OCI-LY1 (cell line): ENCODE measurements at regions not wholly inside any gene's neighbourhood (a gene's known extent, or its start where the extent isn't known, plus 50 kb on each side); places are given as distances from the start of the nearest gene placed in this dataset.

Source experiments
- H2AFZ ChIP-seq: fragments of 200-600 bp; sonication (generic), shearing (Covaris generic); 2 replicates; pipeline ENCODE4 v1.6.0; 2014; ENCODE audit warnings: antibody characterized with exemption, mild to moderate bottlenecking, low read length
- H3F3A ChIP-seq: fragments of 200-600 bp; sonication (generic), shearing (Covaris generic); 2 replicates; pipeline ENCODE4 v1.6.0; 2014; ENCODE audit warnings: mild to moderate bottlenecking, antibody characterized with exemption, low read length, moderate library complexity; ENCODE audit not compliant: insufficient read depth
- H3K27ac ChIP-seq: fragments of 200-600 bp; sonication (generic); 2 replicates; pipeline ENCODE4 v1.5.1; 2014; ENCODE audit warnings: low read length, mixed run types, mild to moderate bottlenecking, low read depth; ENCODE audit not compliant: poor library complexity, severe bottlenecking
- H3K27me3 ChIP-seq: fragments of 200-600 bp; sonication (generic); 2 replicates; pipeline ENCODE4 v1.6.0; 2014; ENCODE audit warnings: antibody characterized with exemption, mild to moderate bottlenecking, low read length, moderate library complexity; ENCODE audit not compliant: insufficient read depth
- H3K36me3 ChIP-seq: fragments of 200-600 bp; sonication (generic); 2 replicates; pipeline ENCODE4 v1.6.1; 2014; ENCODE audit warnings: mild to moderate bottlenecking, antibody characterized with exemption, low read length, moderate library complexity, mixed read lengths; ENCODE audit not compliant: insufficient read depth
- H3K4me1 ChIP-seq: fragments of 200-600 bp; sonication (generic); 2 replicates; pipeline ENCODE4 v1.5.1; 2014; ENCODE audit warnings: mild to moderate bottlenecking, low read length, moderate library complexity; ENCODE audit not compliant: insufficient read depth, severe bottlenecking
- H3K4me2 ChIP-seq: fragments of 200-600 bp; sonication (generic), shearing (Covaris generic); 2 replicates; pipeline ENCODE4 v1.6.1; 2014; ENCODE audit warnings: low read length
- H3K4me3 ChIP-seq: fragments of 200-600 bp; sonication (generic); 2 replicates; pipeline ENCODE4 v1.5.1; 2014; ENCODE audit warnings: low read length, low read depth, mild to moderate bottlenecking, mixed read lengths; ENCODE audit not compliant: poor library complexity, severe bottlenecking
- H3K79me2 ChIP-seq: fragments of 200-600 bp; shearing (Covaris generic); 2 replicates; pipeline ENCODE4 v1.6.1; 2016; ENCODE audit warnings: mixed run types, low read length, mixed read lengths; ENCODE audit not compliant: insufficient read depth
- H3K9ac ChIP-seq: fragments of 200-600 bp; sonication (generic), shearing (Covaris generic); 2 replicates; pipeline ENCODE4 v1.6.1; 2014; ENCODE audit warnings: mild to moderate bottlenecking, low read length, mixed read lengths
- H3K9me2 ChIP-seq: fragments of 200-600 bp; sonication (generic), shearing (Covaris generic); 2 replicates; pipeline ENCODE4 v1.6.1; 2014; ENCODE audit warnings: low read depth, mild to moderate bottlenecking, low read length, mixed read lengths
- H3K9me3 ChIP-seq: fragments of 200-600 bp; shearing (Covaris generic); 2 replicates; pipeline ENCODE4 v1.6.1; 2014; ENCODE audit warnings: low read length, mixed read lengths
- H4K20me1 ChIP-seq: fragments of 200-600 bp; sonication (generic), shearing (Covaris generic); 2 replicates; pipeline ENCODE4 v1.6.0; 2016; ENCODE audit warnings: mild to moderate bottlenecking, low read length; ENCODE audit not compliant: insufficient read depth
- EZH2 ChIP-seq: fragments of 200-600 bp; sonication (generic), shearing (Covaris generic); IDR thresholded peaks from 2 replicates; pipeline ENCODE4 v1.8.0; 2017; ENCODE audit warnings: borderline replicate concordance, mixed run types, mild to moderate bottlenecking, antibody characterized with exemption, low read length, moderate library complexity, mixed read lengths
- TF ChIP-seq, protein P1 (sequence below): fragments of 200-600 bp; sonication (generic), shearing (Covaris generic); IDR thresholded peaks from 2 replicates; pipeline ENCODE4 v1.5.1; 2017; ENCODE audit warnings: mild to moderate bottlenecking, antibody characterized with exemption, low read length, moderate library complexity, mixed read lengths

DNA sequence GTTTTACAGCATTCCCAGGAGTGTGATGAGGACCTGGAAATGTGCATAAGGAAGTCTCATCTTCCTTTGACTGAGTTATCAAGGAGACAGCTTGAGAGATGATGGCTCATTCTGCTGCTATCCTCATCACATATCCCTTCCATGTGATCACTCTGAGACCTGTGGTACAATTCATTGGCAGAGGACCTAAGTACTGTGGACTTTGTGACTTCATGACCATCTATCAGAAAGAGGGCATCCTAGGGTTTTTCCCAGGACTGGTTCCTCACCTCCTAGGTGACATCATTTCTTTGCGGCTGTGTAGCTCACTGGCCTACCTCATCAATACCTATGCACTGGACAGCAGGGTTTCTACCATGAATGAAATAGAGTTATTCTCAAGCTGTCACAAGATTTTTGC, 172.1 kb upstream of the PLEKHG7 start:
- H3K4me2 ChIP-seq: no peak overlapping the region
- no peaks in the 10 kb centered on the region for H3K36me3 ChIP-seq
- no peaks in the 10 kb centered on the region for H3K9me2 ChIP-seq
- H3K4me3 ChIP-seq: no peak overlapping the region
- no peaks in the 10 kb centered on the region for H3K27me3 ChIP-seq
- H2AFZ ChIP-seq: no peak overlapping the region
- no peaks in the 10 kb centered on the region for H3K79me2 ChIP-seq
- no peak overlapping the region for H3K9ac ChIP-seq
- 0 out of 2 replicates have a peak, but pooled peaks cover 4% of the 10 kb centered on the region for H3F3A ChIP-seq
- H3K27ac ChIP-seq: no peak overlapping the region
- no peaks in the 10 kb centered on the region for H3K4me1 ChIP-seq
- TF ChIP-seq, protein P1, sequence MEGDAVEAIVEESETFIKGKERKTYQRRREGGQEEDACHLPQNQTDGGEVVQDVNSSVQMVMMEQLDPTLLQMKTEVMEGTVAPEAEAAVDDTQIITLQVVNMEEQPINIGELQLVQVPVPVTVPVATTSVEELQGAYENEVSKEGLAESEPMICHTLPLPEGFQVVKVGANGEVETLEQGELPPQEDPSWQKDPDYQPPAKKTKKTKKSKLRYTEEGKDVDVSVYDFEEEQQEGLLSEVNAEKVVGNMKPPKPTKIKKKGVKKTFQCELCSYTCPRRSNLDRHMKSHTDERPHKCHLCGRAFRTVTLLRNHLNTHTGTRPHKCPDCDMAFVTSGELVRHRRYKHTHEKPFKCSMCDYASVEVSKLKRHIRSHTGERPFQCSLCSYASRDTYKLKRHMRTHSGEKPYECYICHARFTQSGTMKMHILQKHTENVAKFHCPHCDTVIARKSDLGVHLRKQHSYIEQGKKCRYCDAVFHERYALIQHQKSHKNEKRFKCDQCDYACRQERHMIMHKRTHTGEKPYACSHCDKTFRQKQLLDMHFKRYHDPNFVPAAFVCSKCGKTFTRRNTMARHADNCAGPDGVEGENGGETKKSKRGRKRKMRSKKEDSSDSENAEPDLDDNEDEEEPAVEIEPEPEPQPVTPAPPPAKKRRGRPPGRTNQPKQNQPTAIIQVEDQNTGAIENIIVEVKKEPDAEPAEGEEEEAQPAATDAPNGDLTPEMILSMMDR: no peak
- no peak for TF ChIP-seq EZH2
- H3K9me3 ChIP-seq: no peaks in the 10 kb centered on the region; the same call in 1 of the 2 replicates
- H4K20me1 ChIP-seq: no peaks in the 10 kb centered on the region

- H3K4me2 ChIP-seq: no peak overlapping the region
- TF ChIP-seq, protein P1: no peak
- TF ChIP-seq EZH2: no peak
- H3K27me3 ChIP-seq: no peaks in the 10 kb centered on the region
- H4K20me1 ChIP-seq: no peaks in the 10 kb centered on the region
- no peak overlapping the region for H3K27ac ChIP-seq
- 0 out of 2 replicates have a peak, but pooled peaks cover 4% of the 10 kb centered on the region for H3F3A ChIP-seq
- H3K9ac ChIP-seq: no peak overlapping the region
- no peak overlapping the region for H3K4me3 ChIP-seq
- no peaks in the 10 kb centered on the region for H3K79me2 ChIP-seq
- H2AFZ ChIP-seq: no peak overlapping the region
- H3K9me3 ChIP-seq: no peaks in the 10 kb centered on the region; the same call in 1 of the 2 replicates
- no peaks in the 10 kb centered on the region for H3K4me1 ChIP-seq
- no peaks in the 10 kb centered on the region for H3K9me2 ChIP-seq
- no peaks in the 10 kb centered on the region for H3K36me3 ChIP-seq
Measured at GRCh38 chr12:92529944-92530343, 172.8 kb upstream of the PLEKHG7 start.

- Histone ChIP-seq H3K9me2 (no peaks in the 10 kb centered on the region), H2AFZ (no peak overlapping the region), H3K4me3 (no peak overlapping the region), H3K79me2 (no peaks in the 10 kb centered on the region), H4K20me1 (no peaks in the 10 kb centered on the region), H3K4me1 (no peaks in the 10 kb centered on the region), H3K36me3 (no peaks in the 10 kb centered on the region), H3K9ac (no peak overlapping the region), H3K9me3 (no peaks in the 10 kb centered on the region; the same call in 1 of the 2 replicates), H3K27me3 (no peaks in the 10 kb centered on the region), H3K27ac (no peak overlapping the region), H3F3A (0 out of 2 replicates have a peak, but pooled peaks cover 4% of the 10 kb centered on the region), H3K4me2 (no peak overlapping the region)
- TF ChIP-seq EZH2: no peak
- TF ChIP-seq, protein P1: no peak
Measured at GRCh38 chr12:92528586-92528985, 174.2 kb upstream of the PLEKHG7 start.
